ENCODE measurements at regions not wholly inside any gene's neighbourhood (a gene's known extent, or its start where the extent isn't known, plus 50 kb on each side); places are given as distances from the start of the nearest gene placed in this dataset.
A peak's percentile ranks its signal among the peaks of the same experiment; 100 is the strongest.

GRCh38 chr10:2978574-2979273 lies 88.6 kb upstream of the PFKP start:
- Histone ChIP-seq H3K27ac (no peak overlapping the region), H3K27me3 (no peaks in the 10 kb centered on the region), H3K36me3 (no peaks in the 10 kb centered on the region), H3K9me3 (no peaks in the 10 kb centered on the region), H3K4me1 (no peaks in the 10 kb centered on the region), H3K4me3 (no peak overlapping the region)
- no peak for DNase-seq
- intact Hi-C loops (cut with DNase I; ENCODE audit: low total_unique reads), result no loop called here
- TF ChIP-seq CTCF (IDR thresholded peaks at IDR 0.05), result no peak

GRCh38 chr10:2978111-2978510 lies 89.2 kb upstream of the PFKP start:
- no peak overlapping the region for H3K4me3 ChIP-seq

GRCh38 chr10:2974503-2975207 lies 92.7 kb upstream of the PFKP start:
- Histone ChIP-seq H3K4me3 (no peak overlapping the region), H3K4me1 (no peaks in the 10 kb centered on the region), H3K27me3 (no peaks in the 10 kb centered on the region), H3K36me3 (no peaks in the 10 kb centered on the region), H3K27ac (no peak overlapping the region), H3K9me3 (no peaks in the 10 kb centered on the region)
- TF ChIP-seq CTCF (IDR thresholded peaks at IDR 0.05), result no peak
- intact Hi-C loops (cut with DNase I; ENCODE audit: low total_unique reads), result no loop called here
- DNase-seq, result no peak

More at GRCh38 chr10:2978111-2978510, 89.2 kb upstream of the PFKP start:
- intact Hi-C loops (cut with DNase I; ENCODE audit: low total_unique reads), result no loop called here
- Histone ChIP-seq H3K27me3 (no peaks in the 10 kb centered on the region), H3K36me3 (no peaks in the 10 kb centered on the region), H3K4me1 (no peaks in the 10 kb centered on the region), H3K9me3 (no peaks in the 10 kb centered on the region), H3K27ac (no peak overlapping the region)
- DNase-seq, result no peak
- TF ChIP-seq CTCF (IDR thresholded peaks at IDR 0.05), result peak; percentile 27 to 29

GRCh38 chr10:2974083-2974482 lies 93.3 kb upstream of the PFKP start:
- Histone ChIP-seq H3K4me3 (no peak overlapping the region), H3K27me3 (no peaks in the 10 kb centered on the region), H3K4me1 (no peaks in the 10 kb centered on the region), H3K27ac (no peak overlapping the region), H3K36me3 (no peaks in the 10 kb centered on the region), H3K9me3 (no peaks in the 10 kb centered on the region)
- TF ChIP-seq CTCF (IDR thresholded peaks at IDR 0.05), result no peak
- DNase-seq, result no peak
- intact Hi-C loops (cut with DNase I; ENCODE audit: low total_unique reads), result no loop called here

GRCh38 chr10:2972810-2973209 lies 94.5 kb upstream of the PFKP start:
- intact Hi-C loops (cut with DNase I; ENCODE audit: low total_unique reads), result no loop called here
- TF ChIP-seq CTCF (IDR thresholded peaks at IDR 0.05), result no peak
- no peak overlapping the region for H3K27ac ChIP-seq

More at GRCh38 chr10:2972810-2973209, 94.5 kb upstream of the PFKP start:
- Histone ChIP-seq H3K9me3 (no peaks in the 10 kb centered on the region), H3K27me3 (no peaks in the 10 kb centered on the region), H3K4me1 (no peaks in the 10 kb centered on the region), H3K36me3 (no peaks in the 10 kb centered on the region), H3K4me3 (no peak overlapping the region)
- DNase-seq, result no peak

Data from tibial artery (tissue), 4 donors.